ENCODE measurements at regions not wholly inside any gene's neighbourhood (a gene's known extent, or its start where the extent isn't known, plus 50 kb on each side); places are given as distances from the start of the nearest gene placed in this dataset.

DNA sequence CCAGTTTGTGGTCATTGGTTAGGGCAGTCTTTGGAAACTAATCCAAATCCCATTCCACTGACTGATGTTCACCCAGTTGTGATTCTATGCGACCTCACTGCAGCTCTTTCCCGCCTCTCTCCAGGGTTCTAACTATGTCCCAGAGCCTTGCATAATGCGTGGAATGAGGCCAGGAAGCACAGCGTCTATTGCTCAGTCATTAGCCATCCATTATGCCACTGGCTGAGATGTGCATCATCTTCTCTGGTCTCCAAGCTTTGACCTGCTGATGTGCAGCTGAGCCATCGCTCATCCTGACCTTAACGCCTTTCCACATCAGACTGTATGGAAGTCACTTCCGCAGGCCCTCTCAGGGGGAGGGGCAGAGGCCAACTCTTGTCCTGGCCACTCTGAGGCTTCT, 115.4 kb upstream of the VRK1 start:
- no peak overlapping the region for H4K8ac ChIP-seq (ENCODE audit: extremely low read depth, insufficient read depth, low read length)
- H3K14ac ChIP-seq (ENCODE audit: insufficient read length), result no peak overlapping the region
- H2AK5ac ChIP-seq (ENCODE audit: low read depth, low read length), result no peak overlapping the region
- no peak overlapping the region for H2BK20ac ChIP-seq (ENCODE audit: low read length)
- H2BK12ac ChIP-seq (ENCODE audit: low read depth, low read length), result no peak overlapping the region
- no peak overlapping the region for H4K91ac ChIP-seq (replicated peaks; ENCODE audit: insufficient read length, low read length)
- CTCF ChIA-PET (ENCODE audit: partially characterized antibody), result interaction anchor here (1.0 kb wide), 1 partner anchor 13 kb away, joined by 4 read pairs; no protein-coding TSS in a partner anchor
- no peak overlapping the region for H3K4ac ChIP-seq (replicated peaks; ENCODE audit: insufficient read length, low read depth, low read length)
- no peak overlapping the region for H3K23ac ChIP-seq (ENCODE audit: insufficient read length)
- peaks cover 0 to 3% of the 10 kb centered on the region in 2 experiments for H4K20me1 ChIP-seq (replicated peaks in 1 of 2; ENCODE audit: control insufficient read depth in 1 of 2, insufficient read depth in 2 of 2, low read length in 2 of 2)
- H3K23me2 ChIP-seq (ENCODE audit: low read depth, low read length), result no peaks in the 10 kb centered on the region
- no peak overlapping the region for H3K27ac ChIP-seq (ENCODE audit: low read depth, low read length)
- H3K79me1 ChIP-seq (ENCODE audit: low read depth, low read length), result no peaks in the 10 kb centered on the region
- no peak overlapping the region for H2BK120ac ChIP-seq (replicated peaks; ENCODE audit: low read depth, low read length)
- FAIRE-seq (no peak), DNase-seq (ENCODE audit: low read depth in 1 of 2, low spot score in 2 of 2) (no peak)
- H2BK5ac ChIP-seq (ENCODE audit: low read depth, low read length), result no peak overlapping the region
- 0 out of 4 replicates have a peak, but pooled peaks cover 0 to under 1% of the 10 kb centered on the region in 2 experiments for H3K9me3 ChIP-seq (ENCODE audit: insufficient read depth in 2 of 2, low read depth in 1 of 2, low read length in 1 of 2)
- WGBS, 2 experiments (ENCODE audit: extremely low coverage in 1 of 2, insufficient coverage in 1 of 2, insufficient read length in 1 of 2, insufficient replicate concordance in 2 of 2, low coverage in 1 of 2, low lambda C conversion rate in 2 of 2, missing lambda C conversion rate in 1 of 2), result 86% methylated on average over 7 of the region's 7 CpGs; no CpG with 5 or more reads in 1 of the 2 experiments
- H3K36me3 ChIP-seq (ENCODE audit: control insufficient read depth in 2 of 4, insufficient read depth in 4 of 4, low read length in 3 of 4), result no peaks in the 10 kb centered on the region
- H3K9ac ChIP-seq (replicated peaks in 1 of 4; ENCODE audit: extremely low read depth in 1 of 4, low read depth in 3 of 4, low read length in 3 of 4), result no peak overlapping the region
- H2BK15ac ChIP-seq (ENCODE audit: low read length), result no peak overlapping the region
- H3K79me2 ChIP-seq (ENCODE audit: control insufficient read depth in 1 of 2, insufficient read depth in 2 of 2, low read length in 2 of 2), result no peaks in the 10 kb centered on the region
- TF ChIP-seq KDM4A (IDR thresholded peaks at IDR 0.05; ENCODE audit: low read depth, low read length, severe bottlenecking) (no peak), BCL11A (IDR thresholded peaks at IDR 0.05; ENCODE audit: low read depth in 2 of 2, low read length in 2 of 2) (no peak), RNF2 (IDR thresholded peaks at IDR 0.05; ENCODE audit: borderline replicate concordance, low read depth, low read length, missing control alignments, poor library complexity, severe bottlenecking) (no peak)
- TF ChIP-seq, protein P1, sequence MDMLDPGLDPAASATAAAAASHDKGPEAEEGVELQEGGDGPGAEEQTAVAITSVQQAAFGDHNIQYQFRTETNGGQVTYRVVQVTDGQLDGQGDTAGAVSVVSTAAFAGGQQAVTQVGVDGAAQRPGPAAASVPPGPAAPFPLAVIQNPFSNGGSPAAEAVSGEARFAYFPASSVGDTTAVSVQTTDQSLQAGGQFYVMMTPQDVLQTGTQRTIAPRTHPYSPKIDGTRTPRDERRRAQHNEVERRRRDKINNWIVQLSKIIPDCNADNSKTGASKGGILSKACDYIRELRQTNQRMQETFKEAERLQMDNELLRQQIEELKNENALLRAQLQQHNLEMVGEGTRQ (IDR thresholded peaks at IDR 0.05; ENCODE audit: low read length), result no peak
- H2AFZ ChIP-seq (ENCODE audit: low read length), result no peak overlapping the region
- H3K4me2 ChIP-seq (ENCODE audit: insufficient read depth in 1 of 2, low read depth in 2 of 2, low read length in 2 of 2), result no peak overlapping the region
- no peak overlapping the region for H3K18ac ChIP-seq (ENCODE audit: extremely low read depth, low read length)
- no peak overlapping the region for H3K4me3 ChIP-seq (ENCODE audit: extremely low read depth in 1 of 4, insufficient read depth in 2 of 4, low read depth in 3 of 4, low read length in 4 of 4)
- H3K56ac ChIP-seq (replicated peaks; ENCODE audit: insufficient read length, low read depth, low read length), result no peak overlapping the region
- no peak overlapping the region for H4K5ac ChIP-seq (ENCODE audit: insufficient read length, low read depth, low read length)
- POLR2A ChIA-PET (ENCODE audit: partially characterized antibody), result no interaction called here
- H3K4me1 ChIP-seq (replicated peaks in 1 of 4; ENCODE audit: control insufficient read depth in 3 of 4, insufficient read depth in 4 of 4, low read length in 3 of 4), result no peaks in the 10 kb centered on the region
- H3K27me3 ChIP-seq (replicated peaks in 1 of 4; ENCODE audit: control insufficient read depth in 3 of 4, extremely low read depth in 1 of 4, insufficient read depth in 3 of 4, low read length in 3 of 4), result peaks cover 14 to 63% (median 47%) of the 10 kb centered on the region in 4 experiments
